K562 (cell line): ENCODE measurements at regions not wholly inside any gene's neighbourhood (a gene's known extent, or its start where the extent isn't known, plus 50 kb on each side); places are given as distances from the start of the nearest gene placed in this dataset.
A peak's percentile ranks its signal among the peaks of the same experiment; 100 is the strongest.

Experiments
- ATAC-seq: fragments of 200-7000 bp; cut with Tn5 transposase; 3 replicates; pipeline ENCODE4 v1.9.1; 2020; ENCODE audit warnings: moderate library complexity
- BruUV-seq: library from RNA; stranded (reverse); fragments of 400-500 nt; replicated peaks from 2 replicates; lab custom pipeline; 2021; lab: Mats Ljungman, UMichigan
- CTCF ChIA-PET: fragments of 300-600 bp; formaldehyde crosslinking; extraction: SDS; loops from one replicate; lab custom pipeline; 2021; ENCODE audit warnings: low intra/inter-chr PET ratio; lab: Yijun Ruan, JAX
- POLR2A ChIA-PET: fragments of 300-600, 350-650 bp; sonication (Branson Sonifier 250); formaldehyde crosslinking; extraction: SDS; loops from one replicate; lab custom pipeline; 2021; ENCODE audit warnings: antibody characterized with exemption, inconsistent platforms; lab: Yijun Ruan, JAX
- DNase-seq, 4 experiments: peaks; one replicate each; pipeline versions ENCODE4 v3.0.0 to v3.0.0-alpha.2; 2011 to 2018; ENCODE audit warnings: low spot score in 3 of 4, mixed read lengths in 3 of 4; ENCODE audit errors: extremely low read depth in 1 of 4
- FAIRE-seq: peaks from 2 replicates; lab custom pipeline; 2011; peaks lifted over from hg19 to GRCh38; lab: Jason Lieb, UNC
- H2AFZ ChIP-seq: 2 replicates; pipeline ENCODE4 v1.6.0; 2011; ENCODE audit warnings: low read depth, low read length, control low read depth, inconsistent platforms
- H3K27ac ChIP-seq: fragments of 200-600 bp; 3 replicates; pipeline ENCODE4 v1.8.0; 2011; ENCODE audit warnings: low read depth, mild to moderate bottlenecking, control low read depth, inconsistent platforms, low read length, moderate library complexity, mixed read lengths; ENCODE audit errors: extremely low read depth
- H3K27me3 ChIP-seq, 2 experiments: fragments of 300-600 bp in 1 of 2; 2 replicates in 1 of 2; 3 replicates in 1 of 2; pipeline versions ENCODE4 v1.6.0 to v1.8.0; 2011; ENCODE audit warnings: inconsistent platforms in 2 of 2, low read length in 2 of 2, mild to moderate bottlenecking in 1 of 2, mixed read lengths in 1 of 2, moderate library complexity in 1 of 2; ENCODE audit not compliant: control insufficient read depth in 2 of 2, insufficient read depth in 2 of 2
- H3K36me3 ChIP-seq: fragments of 300-600 bp; 3 replicates; pipeline ENCODE4 v1.8.0; 2011; ENCODE audit warnings: mild to moderate bottlenecking, low read length, inconsistent platforms; ENCODE audit not compliant: control insufficient read depth, insufficient read depth
- H3K4me1 ChIP-seq, 2 experiments: fragments of 200-600 bp in 1 of 2; replicated peaks in 1 of 2; 2 replicates in 1 of 2; 3 replicates in 1 of 2; pipeline versions ENCODE4 v1.5.1 to v1.8.0; 2011; ENCODE audit warnings: inconsistent platforms in 2 of 2, low read length in 2 of 2, mild to moderate bottlenecking in 1 of 2, mixed read lengths in 1 of 2, moderate library complexity in 1 of 2; ENCODE audit not compliant: control insufficient read depth in 2 of 2, insufficient read depth in 2 of 2
- H3K4me2 ChIP-seq: 2 replicates; pipeline ENCODE4 v1.6.1; 2011; ENCODE audit warnings: low read length, control low read depth, inconsistent platforms, mixed read lengths; ENCODE audit not compliant: insufficient read depth
- H3K4me3 ChIP-seq: fragments of 200-600 bp; sonication (generic), shearing (Covaris generic); 2 replicates; pipeline ENCODE4 v1.5.1; 2016; ENCODE audit warnings: control low read depth, inconsistent platforms
- H3K79me2 ChIP-seq: fragments of 200-600 bp; 3 replicates; pipeline ENCODE4 v1.8.0; 2011; ENCODE audit warnings: low read length, inconsistent platforms; ENCODE audit not compliant: control insufficient read depth, insufficient read depth
- H3K9ac ChIP-seq, 2 experiments: 2 replicates each; pipeline versions ENCODE4 v1.6.0 to v1.6.1; 2011; ENCODE audit warnings: low read depth in 2 of 2, low read length in 2 of 2, control low read depth in 1 of 2, inconsistent platforms in 1 of 2, mild to moderate bottlenecking in 1 of 2, mixed read lengths in 1 of 2; ENCODE audit not compliant: insufficient read depth in 1 of 2
- H3K9me1 ChIP-seq: one replicate; pipeline ENCODE4 v1.6.0; 2011; ENCODE audit warnings: inconsistent platforms, mild to moderate bottlenecking, low read length, moderate library complexity; ENCODE audit not compliant: control insufficient read depth, insufficient read depth
- H3K9me3 ChIP-seq: replicated peaks from 2 replicates; pipeline ENCODE4 v1.5.1; 2011; ENCODE audit warnings: low read depth, low read length, inconsistent platforms; ENCODE audit not compliant: control insufficient read depth, insufficient read depth
- H4K20me1 ChIP-seq: replicated peaks from 2 replicates; pipeline ENCODE4 v1.6.1; 2011; ENCODE audit warnings: low read length, inconsistent platforms, mixed read lengths; ENCODE audit not compliant: control insufficient read depth, insufficient read depth
- HLTF ChIP-seq: fragments of 450-650 bp; IDR thresholded peaks from 2 replicates; pipeline ENCODE4 v1.6.1; 2016
- ZNF232 ChIP-seq: sonication (generic); formaldehyde crosslinking; IDR thresholded peaks from 2 replicates; pipeline ENCODE4 v1.8.0; 2022; ENCODE audit warnings: mild to moderate bottlenecking, missing genetic modification reagents
- ZNF316 ChIP-seq: fragments of 450-650 bp; IDR thresholded peaks from 2 replicates; pipeline ENCODE4 v1.6.1; 2016
- ZZZ3 ChIP-seq: fragments of 450-650 bp; IDR thresholded peaks from 2 replicates; pipeline ENCODE4 v1.6.1; 2016; ENCODE audit warnings: antibody characterized with exemption, mild to moderate bottlenecking, moderate library complexity
- WGBS: fragments of 100-300 bp; shearing (Covaris generic); methylation state at CpG from one replicate; pipeline ENCODE4 v1.1.6; 2016; ENCODE audit warnings: low coverage, mixed read lengths; ENCODE audit not compliant: insufficient coverage; ENCODE audit errors: missing lambda C conversion rate; 5-methylcytosine and 5-hydroxymethylcytosine counted together
- in situ Hi-C: fragments of 300-500 bp; cut with MboI; formaldehyde crosslinking; loops from 4 replicates; pipeline ENCODE4 v1.15.0; 2018; ENCODE audit warnings: inconsistent platforms, mixed read lengths
- intact Hi-C: fragments of 100-400 bp; cut with micrococcal nuclease; formaldehyde crosslinking; loops from 2 replicates; pipeline ENCODE4 v1.14.2; 2022
- TF ChIP-seq, protein P1 (sequence below), 3 experiments: IDR thresholded peaks in 2 of 3; conservative IDR thresholded peaks in 1 of 3; 2 replicates each; pipeline ENCODE4 v1.5.1; 2011 to 2012; ENCODE audit warnings: low read length in 3 of 3, mild to moderate bottlenecking in 3 of 3, control low read depth in 2 of 3, improper control_type of control experiment in 1 of 3, inconsistent platforms in 1 of 3, low read depth in 1 of 3, mixed read lengths in 1 of 3, moderate library complexity in 1 of 3; ENCODE audit not compliant: insufficient read depth in 2 of 3

DNA sequence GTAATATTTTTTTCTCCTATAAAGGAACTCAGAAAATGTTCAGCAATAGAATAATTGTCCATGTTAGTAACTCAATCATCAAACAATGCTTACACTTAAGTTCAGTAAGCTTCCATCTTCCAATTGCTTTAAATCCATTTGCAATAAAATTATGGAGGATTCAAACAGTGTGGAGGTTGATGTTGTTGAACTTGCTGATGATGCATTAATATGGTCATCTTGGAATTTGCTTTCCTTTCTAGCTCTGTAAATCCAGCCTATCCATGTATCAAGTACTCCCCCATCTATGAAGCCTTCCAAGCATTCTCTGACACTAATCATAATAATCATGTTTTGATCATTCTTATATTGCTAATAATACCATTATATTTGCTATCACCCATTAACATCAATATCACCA, 378.4 kb upstream of the CNTN3 start:
- H3K27ac ChIP-seq: no peak overlapping the region
- no peak overlapping the region for H2AFZ ChIP-seq
- H3K9ac ChIP-seq: no peak overlapping the region
- ChIA-PET CTCF (no interaction called here), POLR2A (no interaction called here)
- in situ Hi-C loops: no loop called here
- intact Hi-C loops: no loop called here
- no TSS peak for BruUV-seq
- no peak for DNase-seq
- H3K9me3 ChIP-seq: no peaks in the 10 kb centered on the region
- FAIRE-seq: no peak
- no peak overlapping the region for H3K4me3 ChIP-seq
- H3K9me1 ChIP-seq: no peaks in the 10 kb centered on the region
- no peaks in the 10 kb centered on the region for H3K27me3 ChIP-seq
- H3K36me3 ChIP-seq: no peaks in the 10 kb centered on the region
- TF ChIP-seq ZNF316 (peak; percentile 29; the same call in 1 of the 2 replicates), ZNF232 (CRISPR knock-in tag) (no peak)
- H3K4me1 ChIP-seq: no peaks in the 10 kb centered on the region
- H3K4me2 ChIP-seq: no peak overlapping the region
- no peaks in the 10 kb centered on the region for H4K20me1 ChIP-seq
- no peaks in the 10 kb centered on the region for H3K79me2 ChIP-seq
- ATAC-seq: no peak

DNA sequence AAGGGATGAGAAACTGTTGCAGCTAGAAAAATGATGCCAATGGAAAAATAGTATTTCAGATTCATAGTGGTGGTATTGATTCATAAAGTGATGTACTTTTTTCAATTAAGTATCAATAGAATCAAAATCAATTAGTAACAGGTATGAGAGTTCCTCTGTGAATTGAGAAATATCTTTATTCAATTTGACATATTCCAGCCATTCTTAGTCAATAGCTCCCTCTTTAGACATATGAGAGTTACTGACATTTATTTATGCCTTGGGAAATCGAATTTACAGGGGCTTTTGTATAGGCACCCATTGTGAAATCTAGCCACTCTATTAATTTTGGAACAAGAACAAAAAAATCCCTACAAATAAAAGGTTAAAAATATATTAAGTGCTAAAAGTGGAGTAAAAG, 386.9 kb upstream of the CNTN3 start:
- CTCF ChIA-PET: no interaction called here
- no peaks in the 10 kb centered on the region for H3K27me3 ChIP-seq
- H3K4me3 ChIP-seq: no peak overlapping the region
- TF ChIP-seq ZZZ3: no peak
- TF ChIP-seq, protein P1, sequence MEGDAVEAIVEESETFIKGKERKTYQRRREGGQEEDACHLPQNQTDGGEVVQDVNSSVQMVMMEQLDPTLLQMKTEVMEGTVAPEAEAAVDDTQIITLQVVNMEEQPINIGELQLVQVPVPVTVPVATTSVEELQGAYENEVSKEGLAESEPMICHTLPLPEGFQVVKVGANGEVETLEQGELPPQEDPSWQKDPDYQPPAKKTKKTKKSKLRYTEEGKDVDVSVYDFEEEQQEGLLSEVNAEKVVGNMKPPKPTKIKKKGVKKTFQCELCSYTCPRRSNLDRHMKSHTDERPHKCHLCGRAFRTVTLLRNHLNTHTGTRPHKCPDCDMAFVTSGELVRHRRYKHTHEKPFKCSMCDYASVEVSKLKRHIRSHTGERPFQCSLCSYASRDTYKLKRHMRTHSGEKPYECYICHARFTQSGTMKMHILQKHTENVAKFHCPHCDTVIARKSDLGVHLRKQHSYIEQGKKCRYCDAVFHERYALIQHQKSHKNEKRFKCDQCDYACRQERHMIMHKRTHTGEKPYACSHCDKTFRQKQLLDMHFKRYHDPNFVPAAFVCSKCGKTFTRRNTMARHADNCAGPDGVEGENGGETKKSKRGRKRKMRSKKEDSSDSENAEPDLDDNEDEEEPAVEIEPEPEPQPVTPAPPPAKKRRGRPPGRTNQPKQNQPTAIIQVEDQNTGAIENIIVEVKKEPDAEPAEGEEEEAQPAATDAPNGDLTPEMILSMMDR (IDR thresholded peaks at IDR 0.05 in 2 of 3, conservative IDR thresholded peaks at IDR 0.05 in 1 of 3; ENCODE audit: insufficient read depth in 2 of 3, low read depth in 1 of 3, low read length in 3 of 3): peak in 1 of 3 experiments; percentile 18; a peak in 1 of 6 replicates
- no peak for TF ChIP-seq HLTF
- POLR2A ChIA-PET: no interaction called here
- no peaks in the 10 kb centered on the region for H3K9me1 ChIP-seq
- BruUV-seq: no TSS peak
- H3K79me2 ChIP-seq: no peaks in the 10 kb centered on the region
- intact Hi-C loops: no loop called here
- ATAC-seq (no peak), FAIRE-seq (no peak), DNase-seq (no peak)
- H2AFZ ChIP-seq: no peak overlapping the region
- no peak overlapping the region for H3K4me2 ChIP-seq
- H3K9ac ChIP-seq: no peak overlapping the region
- H3K4me1 ChIP-seq: no peaks in the 10 kb centered on the region
- no peaks in the 10 kb centered on the region for H3K36me3 ChIP-seq
- no peaks in the 10 kb centered on the region for H3K9me3 ChIP-seq
- in situ Hi-C loops: no loop called here
- no peaks in the 10 kb centered on the region for H4K20me1 ChIP-seq
- no peak overlapping the region for H3K27ac ChIP-seq
- WGBS: 0% methylated on average over 1 of the region's 1 CpG
